GM19328 (cell line): ENCODE measurements at regions not wholly inside any gene's neighbourhood (a gene's known extent, or its start where the extent isn't known, plus 50 kb on each side); places are given as distances from the start of the nearest gene placed in this dataset.

ENCODE experiments used
- ATAC-seq: cut with Tn5 transposase; IDR thresholded peaks from one replicate; pipeline ENCODE4 v1.9.1; 2021; ENCODE audit warnings: mild to moderate bottlenecking, moderate library complexity; ENCODE audit not compliant: unreplicated experiment

DNA sequence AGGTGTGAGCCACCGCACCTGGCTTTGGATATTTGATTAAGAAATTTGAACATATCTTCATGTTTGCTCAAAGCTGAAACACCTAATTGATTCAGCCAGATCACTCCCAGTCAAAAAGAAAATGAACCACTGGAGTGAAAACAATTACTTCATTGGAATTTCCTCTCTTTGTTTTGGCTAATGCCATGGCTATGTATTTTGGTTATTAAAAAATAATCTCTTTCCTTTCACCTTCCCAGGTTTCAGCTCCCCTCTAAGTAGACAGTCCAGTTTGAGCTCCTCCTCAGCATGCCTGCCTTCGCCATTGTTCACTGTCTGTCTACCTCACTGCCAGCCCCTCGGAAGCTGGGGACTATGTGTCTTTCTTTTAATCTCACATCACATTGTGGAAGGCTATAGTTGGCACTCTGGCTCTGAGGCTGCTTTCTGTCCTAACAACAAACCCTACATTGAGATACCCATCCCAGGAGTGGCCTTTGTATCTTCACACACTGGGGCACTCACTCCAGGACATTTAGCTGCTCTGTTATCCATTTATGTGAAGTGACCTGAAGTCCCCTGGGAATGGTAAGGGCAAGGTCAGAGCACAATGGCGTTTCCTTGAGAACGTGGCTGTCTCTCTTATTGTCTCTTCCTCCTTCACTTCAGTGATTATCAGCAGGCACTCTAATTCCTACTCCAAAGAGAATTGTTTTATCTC is 764.0 kb upstream of the CITED2 start:
- ATAC-seq = no peak

DNA sequence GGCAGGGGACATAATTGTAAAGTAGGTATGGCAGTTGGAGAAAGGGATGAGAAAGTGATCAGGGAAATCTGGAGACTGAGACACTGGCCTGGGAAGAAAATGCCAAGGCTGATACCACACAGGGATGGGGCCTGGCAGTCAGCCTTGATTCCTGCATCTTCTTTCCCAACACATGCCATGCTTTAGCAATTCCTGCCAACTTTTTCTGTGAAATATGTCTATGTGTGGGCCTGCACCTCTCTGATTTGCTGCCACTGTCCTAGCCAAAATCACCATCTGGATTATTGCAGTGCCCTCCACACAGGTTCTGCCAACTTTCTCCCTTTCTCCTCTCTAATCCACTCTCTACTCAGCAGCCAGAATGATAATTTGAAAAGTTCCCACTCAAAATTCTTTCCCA is 759.8 kb upstream of the CITED2 start:
- ATAC-seq = no peak

GRCh38 chr6:140130074-140130473 is 755.6 kb upstream of the CITED2 start:
- ATAC-seq = no peak

DNA sequence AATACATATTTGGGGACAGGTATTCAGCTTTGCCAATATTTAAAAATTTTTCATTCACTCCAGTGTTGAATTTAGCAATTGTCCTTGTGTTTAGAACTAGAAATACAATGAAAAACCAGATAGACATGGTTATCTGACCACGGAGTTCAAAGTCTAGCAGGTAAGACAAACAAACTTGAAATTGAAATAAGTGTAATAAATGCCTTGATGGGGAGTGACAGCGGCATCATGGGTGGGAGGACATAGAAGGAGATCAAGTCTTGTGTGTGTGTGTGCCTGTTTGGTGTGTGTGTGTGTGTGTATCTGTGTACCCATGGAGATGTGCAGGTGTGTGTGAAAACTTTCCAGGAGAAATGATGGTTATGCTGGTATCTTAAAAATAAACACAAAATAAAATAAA is 750.0 kb upstream of the CITED2 start:
- ATAC-seq = no peak

DNA sequence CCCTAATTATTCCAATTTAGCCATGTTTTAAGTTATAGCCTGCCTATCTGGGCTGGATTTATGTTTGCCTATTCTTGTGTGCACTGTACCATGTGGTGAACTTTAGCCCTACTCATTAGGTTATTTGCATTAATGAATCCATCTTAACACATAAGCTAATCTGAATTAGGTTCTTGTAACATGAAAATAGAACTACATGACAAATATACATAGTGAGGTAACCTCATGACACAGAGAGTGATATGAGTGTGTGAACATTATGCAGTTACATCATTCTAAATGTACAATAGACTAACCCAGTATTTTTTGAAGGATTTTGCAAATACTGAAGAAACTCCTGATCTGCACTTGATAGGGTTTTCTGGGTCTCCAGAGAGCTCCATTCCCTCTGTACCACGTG is 733.7 kb upstream of the CITED2 start:
- ATAC-seq = no peak

GRCh38 chr6:140107216-140107615 is 732.8 kb upstream of the CITED2 start:
- no peak for ATAC-seq

DNA sequence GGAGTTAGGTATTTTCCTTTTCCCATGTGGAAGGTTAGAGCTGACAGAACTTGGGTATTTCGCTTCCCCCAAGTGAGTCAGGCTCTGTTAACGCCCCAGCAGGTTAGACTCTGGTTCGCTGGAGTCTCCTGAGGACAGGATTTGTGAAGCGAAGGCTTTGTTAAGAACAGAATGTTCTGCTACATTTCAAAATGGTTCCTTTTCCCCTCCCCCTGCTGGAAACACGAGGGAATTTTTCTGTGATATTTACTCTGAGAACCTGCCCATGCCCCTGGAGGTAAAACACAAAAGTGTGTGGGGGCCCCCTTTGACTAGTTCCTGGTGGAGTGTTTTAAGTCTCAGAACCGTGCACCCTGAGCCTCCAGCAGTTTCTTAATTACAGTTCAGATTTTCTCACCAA is 731.4 kb upstream of the CITED2 start:
- ATAC-seq = no peak

DNA sequence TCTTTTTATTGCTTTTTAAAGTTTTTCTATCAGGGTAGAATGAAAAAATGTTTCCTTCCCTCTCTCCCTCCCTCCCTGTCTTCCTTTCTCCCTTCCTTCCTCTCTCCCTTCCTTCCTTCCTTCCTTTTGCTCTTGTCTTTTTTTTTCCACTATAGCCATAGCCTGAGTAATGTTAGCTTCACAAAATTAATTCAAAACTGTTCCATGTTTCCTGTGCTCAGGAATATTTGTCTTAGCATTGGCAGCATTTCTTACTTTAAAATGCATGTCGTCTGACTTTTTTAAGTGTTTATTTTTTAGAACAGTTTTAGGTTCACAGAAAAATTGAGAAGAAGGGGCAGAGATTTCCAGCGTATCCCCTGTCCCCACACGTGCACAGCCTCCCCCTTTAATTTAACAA is 730.8 kb upstream of the CITED2 start:
- no peak for ATAC-seq

GRCh38 chr6:140101818-140102217 is 727.4 kb upstream of the CITED2 start:
- ATAC-seq = no peak

DNA sequence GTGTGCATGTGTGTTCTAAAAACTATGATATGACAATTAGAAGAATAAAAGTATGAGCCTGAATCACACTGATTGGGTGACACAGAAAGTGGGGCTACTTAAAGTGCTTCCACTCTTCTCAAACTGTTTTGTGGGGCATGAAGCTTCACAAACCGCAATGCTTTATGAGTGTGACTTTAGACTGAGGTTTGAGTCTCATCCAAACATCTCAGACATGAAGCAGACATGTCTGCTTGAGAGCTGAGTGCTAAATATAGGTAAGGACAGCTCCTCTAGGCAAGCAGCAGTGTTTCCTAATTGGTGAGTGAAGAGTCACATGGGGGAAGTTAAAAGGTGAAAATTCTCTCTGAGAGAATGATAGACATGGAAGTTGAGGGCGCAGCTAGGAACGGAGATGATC is 726.9 kb upstream of the CITED2 start:
- ATAC-seq = no peak

- ATAC-seq = no peak
These were observed 721.1 kb upstream of the CITED2 start for GRCh38 chr6:140095532-140095931.

DNA sequence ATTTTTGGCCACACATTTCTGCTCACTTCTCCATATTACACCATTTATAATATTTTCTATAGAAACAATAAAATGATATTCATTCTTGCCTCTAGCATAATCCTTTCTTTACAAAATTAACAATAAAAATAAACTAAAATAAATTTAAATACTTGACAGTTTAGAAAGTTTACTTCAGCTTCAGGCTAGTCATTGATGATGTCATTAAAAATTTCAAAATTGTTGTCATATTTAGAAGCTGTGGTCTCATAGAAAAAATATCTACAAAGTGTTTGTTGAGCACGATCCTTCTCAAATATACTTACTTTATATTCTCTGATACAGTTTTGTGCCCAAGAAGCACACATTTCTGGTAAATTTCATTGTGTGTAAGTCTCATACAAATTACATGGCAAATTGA is 717.4 kb upstream of the CITED2 start:
- ATAC-seq = no peak

DNA sequence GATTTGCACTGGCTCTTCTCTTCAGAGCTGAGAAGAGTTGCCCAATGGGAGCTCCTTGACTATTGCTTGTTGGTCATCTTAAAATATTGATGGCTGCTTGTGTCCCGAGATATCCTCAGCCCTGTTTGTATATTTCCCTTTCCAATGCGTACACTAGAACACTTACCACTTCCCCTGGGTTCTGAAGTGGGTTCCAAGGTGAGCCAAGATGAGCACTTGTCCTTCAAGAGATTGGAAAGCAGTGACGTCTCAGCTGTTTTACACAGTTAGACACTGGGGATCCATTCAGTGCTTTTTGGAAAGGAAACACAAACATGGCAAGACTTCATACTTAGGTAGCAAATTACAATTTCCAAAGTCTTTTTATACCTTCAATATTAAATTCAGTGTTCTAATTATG is 716.4 kb upstream of the CITED2 start:
- no peak for ATAC-seq

- ATAC-seq = no peak
These were observed 708.9 kb upstream of the CITED2 start for GRCh38 chr6:140083375-140083774.

GRCh38 chr6:140082867-140083297 is 708.4 kb upstream of the CITED2 start:
- no peak for ATAC-seq

DNA sequence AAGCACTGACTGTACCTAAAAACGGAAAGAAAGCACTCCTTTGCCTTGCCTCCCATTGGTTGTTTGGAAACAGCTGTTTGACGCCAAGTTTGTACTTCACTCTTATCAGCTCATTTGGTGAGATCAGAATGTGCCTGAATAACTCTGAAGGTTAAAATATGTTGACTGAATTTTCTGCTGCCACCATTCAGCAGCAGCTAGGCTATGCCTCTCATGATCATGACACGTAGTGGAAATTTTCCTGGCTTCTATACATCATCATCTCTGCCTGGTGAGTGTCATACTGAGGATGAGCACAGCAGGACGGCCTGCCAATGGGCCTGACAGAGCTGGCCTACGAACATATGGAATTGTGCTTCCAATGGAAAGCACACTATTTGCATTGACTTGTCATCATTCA is 704.9 kb upstream of the CITED2 start:
- ATAC-seq = no peak

DNA sequence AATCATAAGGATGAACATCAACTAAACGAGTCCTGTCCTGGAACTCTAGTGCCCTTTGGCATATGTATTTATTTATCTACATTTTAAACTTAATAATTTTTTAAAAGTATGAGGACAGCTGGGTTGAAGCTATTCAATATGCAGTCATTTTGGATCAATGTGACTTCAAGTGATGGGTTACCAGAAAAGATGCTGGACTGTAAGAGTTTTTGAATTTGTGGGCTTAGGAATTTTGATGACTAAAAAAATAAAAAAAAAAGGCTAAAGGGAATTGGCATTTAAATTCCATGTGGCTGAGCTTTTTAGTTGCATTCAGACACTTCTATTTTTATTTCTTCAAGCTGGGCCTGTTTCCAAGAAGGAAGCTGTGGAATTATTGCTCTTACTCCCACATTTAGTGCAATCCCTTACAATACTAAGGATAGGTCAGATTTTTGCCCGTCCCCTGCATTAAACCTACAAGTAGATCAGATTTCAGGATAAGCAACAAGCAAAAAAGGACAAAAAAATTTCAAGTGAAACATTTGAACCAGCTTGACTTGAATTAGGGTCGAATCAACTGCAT is 704.2 kb upstream of the CITED2 start:
- ATAC-seq = no peak

DNA sequence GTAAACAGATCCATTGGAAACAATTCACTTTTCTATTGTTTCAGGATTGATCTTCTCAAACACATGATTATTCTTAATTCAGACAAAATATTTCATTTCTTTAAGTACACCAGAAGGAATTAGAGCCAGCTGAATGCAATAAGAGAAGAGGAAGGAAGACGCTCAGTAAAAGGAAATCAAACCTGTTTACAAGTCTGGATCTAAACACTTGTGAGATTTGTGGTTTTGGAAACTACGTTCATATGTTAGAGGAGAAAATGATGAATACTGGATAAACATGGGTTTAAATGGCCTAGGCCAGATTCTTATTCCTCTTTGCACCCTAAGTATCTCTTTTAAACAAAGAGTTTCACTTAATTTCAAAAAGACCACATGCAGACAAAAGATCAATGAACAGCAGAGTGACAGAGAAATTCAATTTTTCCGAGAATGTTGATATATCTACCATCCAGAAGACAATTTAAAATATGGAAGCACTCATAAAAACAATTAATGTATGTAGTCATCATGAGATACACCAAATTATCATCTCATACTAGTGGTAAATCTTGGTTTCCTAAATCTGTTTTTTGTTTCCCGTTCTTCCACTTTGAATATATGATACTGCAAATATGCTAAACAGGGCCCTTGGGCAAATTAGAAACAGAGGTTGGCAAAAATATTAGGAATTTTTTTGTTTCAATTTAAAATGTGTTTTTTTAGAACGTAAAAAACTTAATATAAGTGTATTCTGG is 703.5 kb upstream of the CITED2 start:
- ATAC-seq = no peak

GRCh38 chr6:140076105-140076504 is 701.7 kb upstream of the CITED2 start:
- ATAC-seq = no peak

DNA sequence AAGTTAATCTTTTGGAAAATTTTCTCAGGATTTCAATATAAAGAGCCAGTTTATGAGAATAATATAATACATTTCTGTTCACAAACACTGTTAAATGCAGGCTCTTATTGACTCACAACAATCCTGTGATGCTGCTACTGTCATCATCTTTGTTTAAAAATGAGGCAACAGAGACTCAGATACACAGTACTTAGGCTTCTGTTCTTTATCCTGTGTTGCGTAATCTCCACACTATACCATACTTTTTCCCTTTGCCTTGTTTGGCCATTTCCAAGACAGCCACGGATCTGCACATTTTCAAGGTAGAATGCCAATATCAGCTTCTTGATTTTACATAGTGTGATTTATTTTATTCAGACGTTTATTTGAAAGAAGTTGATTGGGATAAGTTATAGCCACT is 699.0 kb upstream of the CITED2 start:
- no peak for ATAC-seq

- ATAC-seq = no peak
These were observed 697.2 kb upstream of the CITED2 start for GRCh38 chr6:140071601-140072062.

- no peak for ATAC-seq
These were observed 696.5 kb upstream of the CITED2 start for GRCh38 chr6:140070846-140071473.
